GM12875 (cell line): ENCODE measurements at regions not wholly inside any gene's neighbourhood (a gene's known extent, or its start where the extent isn't known, plus 50 kb on each side); places are given as distances from the start of the nearest gene placed in this dataset.

Source experiments
- H3K4me3 ChIP-seq: one replicate; pipeline ENCODE4 v1.5.1; 2011; ENCODE audit warnings: low read depth, low read length, control low read depth
- CTCF ChIP-seq: IDR thresholded peaks from 2 replicates; pipeline ENCODE4 v1.5.1; 2011; ENCODE audit warnings: low read depth, mild to moderate bottlenecking, control low read depth, inconsistent platforms, low read length, moderate library complexity, borderline replicate concordance; ENCODE audit not compliant: insufficient read depth

- TF ChIP-seq CTCF: no peak
- H3K4me3 ChIP-seq: no peak overlapping the region
These were observed 113.4 kb downstream of the HLX start for GRCh38 chr1:220992705-220993052.

GRCh38 chr1:220994671-220995070 lies 115.4 kb downstream of the HLX start:
- no peak for TF ChIP-seq CTCF
- H3K4me3 ChIP-seq: no peak overlapping the region

GRCh38 chr1:220997791-220998190 lies 118.5 kb downstream of the HLX start:
- TF ChIP-seq CTCF: no peak
- no peak overlapping the region for H3K4me3 ChIP-seq

- no peak for TF ChIP-seq CTCF
- no peak overlapping the region for H3K4me3 ChIP-seq
These were observed 120.9 kb downstream of the HLX start for GRCh38 chr1:220999872-221000863.

GRCh38 chr1:221001167-221001566 lies 121.9 kb downstream of the HLX start:
- no peak for TF ChIP-seq CTCF
- no peak overlapping the region for H3K4me3 ChIP-seq

GRCh38 chr1:221002601-221003000 lies 123.4 kb downstream of the HLX start:
- no peak for TF ChIP-seq CTCF
- no peak overlapping the region for H3K4me3 ChIP-seq

GRCh38 chr1:221011145-221011544 lies 131.9 kb downstream of the HLX start:
- H3K4me3 ChIP-seq: no peak overlapping the region
- TF ChIP-seq CTCF: no peak
